HCEC 1CT (cell line): ENCODE measurements at regions not wholly inside any gene's neighbourhood (a gene's known extent, or its start where the extent isn't known, plus 50 kb on each side); places are given as distances from the start of the nearest gene placed in this dataset.

Source experiments
- DNase-seq: peaks from one replicate; pipeline ENCODE4 v3.0.0-alpha.2; 2017

GRCh38 chr18:61616111-61616610 is 276.6 kb downstream of the RNF152 start:
- no peak for DNase-seq

- DNase-seq: no peak
Measured at GRCh38 chr18:61612517-61612916, 279.3 kb downstream of the CDH20 start.

- DNase-seq: no peak
Measured at GRCh38 chr18:61609131-61609530, 275.9 kb downstream of the CDH20 start.

GRCh38 chr18:61608316-61608715 is 275.1 kb downstream of the CDH20 start:
- DNase-seq: peak; percentile 28

GRCh38 chr18:61607867-61608266 is 274.6 kb downstream of the CDH20 start:
- DNase-seq: no peak

GRCh38 chr18:61606759-61607158 is 273.5 kb downstream of the CDH20 start:
- peak; percentile 95 for DNase-seq

GRCh38 chr18:61606068-61606660 is 272.9 kb downstream of the CDH20 start:
- peak; percentile 67 for DNase-seq

GRCh38 chr18:61605376-61606067 is 272.3 kb downstream of the CDH20 start:
- DNase-seq: no peak
